Stimulated activated CD8-positive, alpha-beta memory T cell treated with anti-CD3 and anti-CD28 coated beads, Interleukin-7, amount 100 ng/mL, for 24 hours (primary cell): ENCODE measurements at regions not wholly inside any gene's neighbourhood (a gene's known extent, or its start where the extent isn't known, plus 50 kb on each side); places are given as distances from the start of the nearest gene placed in this dataset.

Experiments used
- DNase-seq: peaks from one replicate; pipeline ENCODE4 v3.0.0-alpha.2; 2020; ENCODE audit warnings: low read depth

GRCh38 chr5:70585996-70586395 is 170.8 kb downstream of the GTF2H2C_2 start:
- DNase-seq: peak; percentile 0
